ENCODE measurements at regions not wholly inside any gene's neighbourhood (a gene's known extent, or its start where the extent isn't known, plus 50 kb on each side); places are given as distances from the start of the nearest gene placed in this dataset.
"Not testable (repeated sequence)": the region's sequence is repeated elsewhere in the genome, so short reads cannot be mapped to it uniquely, and the experiment has no call there.

DNA sequence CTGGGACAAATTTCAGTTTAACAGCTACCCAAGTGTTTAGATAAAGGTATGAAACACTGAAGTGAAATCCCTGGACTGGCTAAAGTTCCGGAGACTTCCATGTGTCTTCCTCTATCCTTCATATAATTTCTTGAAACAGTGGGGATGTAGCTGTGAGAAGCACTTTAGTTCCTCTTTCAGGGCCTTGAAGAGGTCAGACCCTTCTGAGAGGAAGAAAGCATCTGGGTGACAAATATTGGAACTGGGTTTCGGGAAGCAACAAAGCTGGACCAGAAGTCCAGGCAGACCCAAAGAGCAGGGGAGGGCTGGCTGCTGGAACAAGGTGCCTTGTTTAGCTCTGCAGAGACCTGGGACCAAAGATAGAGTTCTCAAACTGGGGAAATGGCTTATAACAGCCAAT is 75.4 kb upstream of the ZFAND5 start:
- intact Hi-C loops (cut with DNase I), result no loop called here
- ATAC-seq, result peak; percentile 52 to 53
- DNase-seq, result peak; percentile 20

DNA sequence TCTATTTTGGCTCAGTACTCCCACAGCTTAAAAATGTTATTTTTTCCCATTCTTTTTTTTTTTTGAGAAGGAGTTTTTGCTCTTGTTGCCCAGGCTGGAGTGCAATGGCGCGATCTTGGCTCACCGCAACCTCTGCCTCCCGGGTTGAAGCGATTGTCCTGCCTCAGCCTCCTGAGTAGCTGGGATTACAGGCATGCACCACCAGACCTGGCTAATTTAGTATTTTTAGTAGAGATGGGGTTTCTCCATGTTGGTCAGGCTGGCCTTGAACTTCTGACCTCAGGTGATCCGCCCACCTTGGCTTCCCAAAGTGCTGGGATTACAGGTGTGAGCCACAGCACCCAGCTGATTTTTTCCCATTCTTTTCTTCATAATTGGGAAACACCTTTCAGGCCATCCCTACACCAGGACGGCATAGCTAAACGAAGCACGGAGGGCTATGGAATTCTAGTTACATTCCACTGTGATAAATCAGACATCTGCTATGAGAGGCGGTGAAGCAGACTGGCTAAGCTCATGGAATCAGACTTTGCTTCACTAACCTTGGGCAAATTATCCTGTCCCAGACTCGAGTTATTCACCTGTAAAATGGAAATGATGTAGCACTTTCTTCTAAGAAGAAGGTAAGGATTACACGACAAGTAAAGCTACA is 68.7 kb upstream of the ZFAND5 start:
- DNase-seq; intact Hi-C loops (cut with DNase I): not testable (repeated sequence)
- ATAC-seq, result peak; percentile 47 to 79

DNA sequence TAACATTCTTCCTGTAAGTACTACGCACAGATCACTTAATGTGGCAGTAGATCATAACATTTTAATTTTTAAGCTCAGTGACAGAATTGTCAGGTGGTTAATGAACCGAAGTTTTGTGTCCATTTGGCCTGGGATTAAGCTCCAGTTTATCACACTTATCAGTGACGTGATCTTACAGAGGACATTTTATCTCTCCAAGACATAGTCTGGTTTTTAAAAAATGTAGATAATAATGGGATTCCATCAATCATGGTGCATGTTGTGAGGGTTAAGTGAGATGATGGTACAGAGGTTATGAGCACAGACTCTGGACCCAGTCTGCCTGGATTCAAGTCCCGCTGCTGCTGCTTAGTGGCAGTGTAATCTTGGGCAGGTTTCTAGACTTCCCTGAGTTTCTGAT is 66.0 kb upstream of the ZFAND5 start:
- intact Hi-C loops (cut with DNase I), result no loop called here
- DNase-seq, result no peak
- no peak for ATAC-seq

DNA sequence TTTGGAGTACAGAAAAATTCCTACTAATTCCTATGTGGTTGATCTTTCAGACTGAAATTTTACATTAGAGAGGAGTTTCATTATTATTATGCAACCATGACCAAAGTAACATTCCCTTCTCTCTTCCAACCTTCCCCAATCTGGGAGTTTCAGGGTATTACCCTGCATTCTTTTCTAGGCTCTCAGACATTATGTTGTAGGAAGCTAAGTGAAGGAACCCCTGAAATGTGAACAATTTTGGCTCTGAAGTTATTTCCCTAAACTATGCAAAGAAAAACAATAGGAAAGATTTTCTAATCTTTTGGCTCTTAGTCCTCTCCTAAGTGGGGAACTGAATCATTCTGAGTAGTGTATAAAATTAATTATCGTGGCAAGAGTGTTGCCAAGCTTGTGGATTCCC is 63.3 kb upstream of the ZFAND5 start:
- peak in 1 of 2 donors; percentile 62 for ATAC-seq
- intact Hi-C loops (cut with DNase I), result no loop called here
- no peak for DNase-seq

DNA sequence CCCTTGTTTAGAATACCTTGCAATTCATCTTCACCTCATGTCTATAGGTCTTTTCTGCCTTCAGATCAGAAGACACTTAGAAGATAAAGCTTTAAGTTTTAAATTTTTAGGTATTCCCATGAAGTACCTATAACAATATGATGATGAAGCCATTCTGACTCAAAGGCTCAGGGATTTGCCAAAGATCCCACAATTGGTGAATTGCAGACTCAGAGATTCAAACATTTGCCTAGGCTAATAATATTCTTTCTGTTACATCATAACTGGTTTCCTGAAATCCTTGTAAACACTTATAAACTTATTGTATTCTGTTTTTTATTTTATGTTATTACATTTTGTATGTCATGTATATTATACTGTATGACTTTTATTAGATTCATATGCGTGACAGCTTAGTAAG is 62.8 kb upstream of the ZFAND5 start:
- DNase-seq (no peak), ATAC-seq (no peak)
- intact Hi-C loops (cut with DNase I), result no loop called here

DNA sequence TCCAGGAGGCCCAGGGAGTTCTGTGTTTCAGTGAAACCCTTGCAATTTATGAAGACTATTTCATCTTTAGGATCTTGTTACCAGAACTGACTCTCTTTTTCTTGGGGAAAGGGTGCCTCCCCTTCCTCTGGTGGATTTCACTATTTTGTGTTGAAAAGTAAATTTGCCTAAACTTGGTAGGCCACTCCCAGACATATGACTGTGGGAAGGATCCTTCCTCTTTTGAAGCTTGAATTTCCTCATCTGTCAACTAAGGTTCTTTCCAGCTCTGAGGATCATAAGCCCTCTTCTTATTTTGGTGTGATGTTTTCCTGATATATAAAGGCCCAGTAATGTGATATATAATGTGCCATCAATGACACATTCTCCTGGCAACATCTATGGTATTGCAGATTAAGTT is 59.1 kb upstream of the ZFAND5 start:
- intact Hi-C loops (cut with DNase I), result no loop called here
- ATAC-seq (peak in 1 of 2 donors; percentile 49), DNase-seq (no peak)

DNA sequence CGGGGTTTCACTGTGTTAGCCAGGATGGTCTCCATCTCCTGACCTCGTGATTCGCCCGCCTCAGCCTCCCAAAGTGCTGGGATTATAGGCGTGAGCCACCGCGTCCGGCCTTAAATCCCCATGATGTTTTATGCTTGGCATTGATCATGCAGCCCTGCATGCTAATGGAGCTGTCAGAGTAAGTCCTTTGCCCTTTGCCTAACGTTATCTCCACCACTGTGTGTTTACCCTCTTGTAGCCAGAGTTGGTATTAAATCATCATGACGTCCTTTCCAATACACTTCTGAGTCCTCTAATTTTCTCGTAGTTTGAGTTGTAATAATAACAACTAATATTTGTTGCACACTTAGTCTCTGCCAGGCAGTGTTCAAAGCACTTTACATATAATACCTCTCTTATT is 57.2 kb upstream of the ZFAND5 start:
- intact Hi-C loops (cut with DNase I), result no loop called here
- DNase-seq, result no peak
- ATAC-seq, result no peak

DNA sequence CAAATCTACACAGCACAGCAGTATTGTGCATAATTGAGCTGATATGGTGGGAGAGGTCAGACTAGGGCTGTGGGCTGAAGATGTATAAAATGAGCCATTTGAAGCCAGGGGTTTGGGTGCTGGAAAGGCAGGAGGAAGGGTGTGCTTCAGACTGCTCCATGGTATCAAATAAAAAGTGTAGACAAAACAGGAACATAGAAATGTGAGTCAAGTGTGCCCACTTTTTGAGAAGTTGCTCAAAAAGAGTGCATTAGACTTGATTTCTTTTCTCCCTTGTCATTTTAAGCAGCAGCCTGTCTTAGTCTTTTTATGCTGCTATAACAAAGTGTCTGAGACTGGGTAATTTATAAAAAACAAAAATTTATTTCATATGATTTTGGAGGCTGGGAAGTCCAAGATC is 55.8 kb upstream of the ZFAND5 start:
- intact Hi-C loops (cut with DNase I), result no loop called here
- no peak for DNase-seq
- no peak for ATAC-seq

DNA sequence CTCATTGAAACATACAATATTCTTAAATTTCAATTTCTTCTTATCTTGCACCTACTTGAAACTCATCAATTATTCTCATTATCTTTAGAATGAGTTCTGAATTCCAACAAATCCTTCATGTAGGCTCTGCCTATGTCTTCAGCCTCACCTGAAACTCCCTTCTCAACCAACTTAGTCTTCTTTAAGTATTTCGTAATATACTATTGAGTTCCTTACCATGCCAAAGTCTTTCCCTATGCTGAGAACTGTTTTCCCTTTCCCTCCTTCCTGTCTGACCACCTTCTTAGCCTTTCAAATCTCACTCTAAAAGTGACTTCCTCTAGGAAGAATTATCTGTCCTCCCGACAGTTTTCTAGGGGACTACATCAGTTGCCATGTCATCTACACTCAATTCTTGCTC is 50.9 kb upstream of the ZFAND5 start:
- no peak for ATAC-seq
- intact Hi-C loops (cut with DNase I), result no loop called here
- no peak for DNase-seq

DNA sequence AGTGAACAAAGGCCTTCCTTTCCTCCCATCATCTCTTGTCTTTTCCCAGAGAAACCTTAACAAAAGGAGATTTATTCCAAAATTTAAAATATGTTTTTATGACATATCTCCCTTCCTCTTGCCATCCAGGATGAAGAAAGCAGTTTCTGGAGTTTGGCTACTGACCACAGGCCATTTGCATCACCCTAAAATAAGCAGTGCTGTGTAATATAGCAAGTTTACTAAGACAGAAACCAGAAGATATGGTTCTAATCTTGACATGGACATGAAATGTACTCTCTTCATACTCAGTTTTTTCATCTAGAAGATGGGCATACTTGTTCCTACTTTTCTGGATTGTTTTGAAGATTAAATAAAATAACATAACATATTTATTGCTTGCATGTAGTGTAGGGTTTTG is 50.2 kb upstream of the ZFAND5 start:
- DNase-seq (no peak), ATAC-seq (no peak)
- intact Hi-C loops (cut with DNase I), result no loop called here

Data from left cardiac atrium (tissue), 4 donors.